Right lobe of liver (tissue), 6 donors: ENCODE measurements at regions not wholly inside any gene's neighbourhood (a gene's known extent, or its start where the extent isn't known, plus 50 kb on each side); places are given as distances from the start of the nearest gene placed in this dataset.

Experiments
- ATAC-seq, 4 donors: fragments of 200-7000 bp; cut with Tn5 transposase; one replicate each; pipeline ENCODE4 v1.9.1; 2020; ENCODE audit warnings: mild to moderate bottlenecking in 4 of 4, moderate library complexity in 4 of 4
- DNase-seq, 3 donors: peaks; one replicate each; pipeline ENCODE4 v3.0.0-alpha.2; 2020
- H3K27ac ChIP-seq, 3 donors: fragments of 200-600 bp; one replicate each; pipeline ENCODE4 v1.8.0; 2022
- H3K27me3 ChIP-seq, 2 donors: fragments of 200-600 bp; one replicate each; pipeline ENCODE4 v1.8.0; 2022
- H3K36me3 ChIP-seq, 4 donors: fragments of 200-600 bp; sonication (generic) in 1 of 4; one replicate each; pipeline versions ENCODE4 v1.5.1 to v1.8.0; 2017 to 2022; ENCODE audit warnings: control low read depth in 1 of 4
- H3K4me1 ChIP-seq, 4 donors: fragments of 200-600 bp; sonication (generic) in 1 of 4; one replicate each; pipeline versions ENCODE4 v1.5.1 to v1.8.0; 2017 to 2022; ENCODE audit warnings: control low read depth in 1 of 4
- H3K4me3 ChIP-seq, 3 donors: fragments of 200-600 bp; one replicate each; pipeline ENCODE4 v1.8.0; 2022
- H3K9me3 ChIP-seq, 4 donors: fragments of 200-600 bp; sonication (generic) in 1 of 4; one replicate each; pipeline versions ENCODE4 v1.5.1 to v1.8.0; 2017 to 2022; ENCODE audit warnings: control low read depth in 1 of 4
- POLR2A ChIP-seq: fragments of 450-650 bp; IDR thresholded peaks from one replicate; pipeline ENCODE4 v1.6.1; 2017; ENCODE audit warnings: antibody characterized with exemption, mild to moderate bottlenecking
- WGBS: methylation state at CpG from one replicate; pipeline ENCODE4 v1.1.6; 2018; ENCODE audit warnings: low coverage, low lambda C conversion rate; ENCODE audit not compliant: insufficient coverage; ENCODE audit errors: missing lambda C conversion rate; 5-methylcytosine and 5-hydroxymethylcytosine counted together
- intact Hi-C, 2 donors: fragments of 100-400 bp; cut with DNase I; formaldehyde crosslinking; loops; one replicate each; pipeline versions ENCODE4 v1.11.2 to v1.14.1; 2022
- TF ChIP-seq, protein P1 (sequence below), 4 donors: fragments of 200-600 bp in 3 of 4; fragments of 450-650 bp in 1 of 4; IDR thresholded peaks; one replicate each; pipeline versions ENCODE4 v1.5.1 to v1.8.0; 2016 to 2022; ENCODE audit warnings: antibody characterized with exemption in 4 of 4, mild to moderate bottlenecking in 2 of 4
- donor health status: DM: no; HTN: yes; CAD: no.
- donor health status: DM: no; HTN: no; CAD: no.
- donor health status: DM: no; HTN: no; CAD: no.
- donor health status: DM: no; HTN: yes; CAD: no.
- donor health status: DM: no; HTN: yes; CAD: no.

DNA sequence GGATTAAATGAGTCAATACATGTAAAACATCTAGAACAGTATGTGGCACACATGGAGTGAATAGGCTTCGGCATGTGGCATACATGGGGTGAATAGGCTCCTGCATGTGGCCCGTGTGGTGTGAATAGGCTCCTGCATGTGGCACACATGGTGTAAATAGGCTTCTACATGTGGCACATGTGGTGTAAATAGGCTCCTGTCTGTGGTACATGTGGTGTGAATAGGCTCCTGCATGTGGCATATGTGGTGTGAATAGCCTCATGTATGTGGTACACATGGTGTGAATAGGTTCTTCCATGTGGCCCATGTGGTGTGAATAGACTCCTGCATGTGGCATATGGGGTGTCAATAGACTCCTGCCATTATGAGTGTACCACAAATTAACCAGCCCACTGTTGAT lies 219.1 kb upstream of the KIRREL3 start:
- DNase-seq (no peak), ATAC-seq (no peak)
- intact Hi-C loops = no loop called here
- Histone ChIP-seq H3K36me3 (no peaks in the 10 kb centered on the region), H3K9me3 (no peaks in the 10 kb centered on the region), H3K27me3 (no peaks in the 10 kb centered on the region), H3K4me1 (no peaks in the 10 kb centered on the region), H3K27ac (no peak overlapping the region), H3K4me3 (no peak overlapping the region)
- 53% methylated on average over 2 of the region's 2 CpGs for WGBS
- TF ChIP-seq, protein P1, sequence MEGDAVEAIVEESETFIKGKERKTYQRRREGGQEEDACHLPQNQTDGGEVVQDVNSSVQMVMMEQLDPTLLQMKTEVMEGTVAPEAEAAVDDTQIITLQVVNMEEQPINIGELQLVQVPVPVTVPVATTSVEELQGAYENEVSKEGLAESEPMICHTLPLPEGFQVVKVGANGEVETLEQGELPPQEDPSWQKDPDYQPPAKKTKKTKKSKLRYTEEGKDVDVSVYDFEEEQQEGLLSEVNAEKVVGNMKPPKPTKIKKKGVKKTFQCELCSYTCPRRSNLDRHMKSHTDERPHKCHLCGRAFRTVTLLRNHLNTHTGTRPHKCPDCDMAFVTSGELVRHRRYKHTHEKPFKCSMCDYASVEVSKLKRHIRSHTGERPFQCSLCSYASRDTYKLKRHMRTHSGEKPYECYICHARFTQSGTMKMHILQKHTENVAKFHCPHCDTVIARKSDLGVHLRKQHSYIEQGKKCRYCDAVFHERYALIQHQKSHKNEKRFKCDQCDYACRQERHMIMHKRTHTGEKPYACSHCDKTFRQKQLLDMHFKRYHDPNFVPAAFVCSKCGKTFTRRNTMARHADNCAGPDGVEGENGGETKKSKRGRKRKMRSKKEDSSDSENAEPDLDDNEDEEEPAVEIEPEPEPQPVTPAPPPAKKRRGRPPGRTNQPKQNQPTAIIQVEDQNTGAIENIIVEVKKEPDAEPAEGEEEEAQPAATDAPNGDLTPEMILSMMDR (IDR thresholded peaks at IDR 0.05) = no peak
- no peak for TF ChIP-seq POLR2A

DNA sequence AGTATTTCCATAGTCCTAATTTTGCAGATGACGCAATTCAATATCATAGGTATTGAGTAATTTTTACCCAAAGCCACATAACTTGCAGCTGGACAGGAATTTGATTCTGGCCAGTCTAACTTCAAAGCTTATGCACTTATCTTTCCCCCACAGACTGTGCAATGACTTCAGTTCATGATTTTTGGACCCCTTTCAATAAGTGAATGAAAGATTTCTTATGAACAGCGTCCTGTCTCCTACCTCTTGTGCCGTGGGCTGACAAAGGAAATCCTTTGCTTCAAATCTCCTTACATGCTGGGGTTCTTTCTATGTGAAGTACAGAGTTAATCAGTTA lies 217.7 kb upstream of the KIRREL3 start:
- Histone ChIP-seq H3K27me3 (no peaks in the 10 kb centered on the region), H3K27ac (no peak overlapping the region), H3K9me3 (no peaks in the 10 kb centered on the region), H3K4me1 (no peaks in the 10 kb centered on the region), H3K36me3 (no peaks in the 10 kb centered on the region), H3K4me3 (no peak overlapping the region)
- DNase-seq (no peak), ATAC-seq (no peak)
- 61% methylated on average over 3 of the region's 3 CpGs for WGBS
- TF ChIP-seq, protein P1 (IDR thresholded peaks at IDR 0.05) = no peak
- TF ChIP-seq POLR2A = no peak
- intact Hi-C loops = no loop called here

DNA sequence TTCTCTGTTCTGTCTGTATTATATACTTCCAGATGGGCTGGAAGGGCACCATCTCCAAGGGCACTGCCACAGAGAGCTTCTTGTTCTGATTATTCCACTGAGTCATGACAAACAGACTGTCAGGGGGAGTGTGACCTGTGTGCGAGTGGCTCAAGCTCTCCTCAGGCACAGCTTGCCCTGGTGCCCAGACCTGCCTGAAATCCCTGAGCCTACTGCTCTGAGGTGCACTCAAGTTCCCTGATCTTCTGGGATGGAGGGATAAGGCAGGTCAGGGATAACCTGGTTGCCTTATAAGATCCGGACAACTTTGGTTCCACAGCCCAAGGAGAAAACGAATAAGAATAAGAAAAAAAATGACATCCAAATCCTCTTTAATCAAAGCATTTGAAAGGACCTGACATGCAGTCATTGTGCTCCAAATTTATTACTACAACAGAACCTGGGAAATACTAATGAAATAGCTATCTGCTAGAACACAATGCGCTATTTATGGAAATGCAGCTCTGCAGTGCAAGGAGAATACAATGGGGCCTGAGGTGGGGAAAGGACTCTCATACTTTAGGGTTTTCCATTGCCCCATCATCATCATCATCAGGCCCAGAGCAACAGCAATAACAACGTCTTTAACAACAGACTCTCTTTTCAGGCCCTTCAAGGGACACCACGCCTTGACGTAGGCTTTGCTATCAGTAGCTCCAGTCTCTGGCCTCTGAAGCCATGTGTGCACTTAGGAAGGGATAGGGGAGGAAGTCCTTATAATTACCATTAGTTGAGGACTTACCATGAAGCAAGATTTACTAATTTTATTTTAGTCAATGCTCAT lies 217.1 kb upstream of the KIRREL3 start:
- no peaks in the 10 kb centered on the region for H3K9me3 ChIP-seq
- no peak for ATAC-seq
- no peak overlapping the region for H3K27ac ChIP-seq
- WGBS = 84% methylated on average over 7 of the region's 7 CpGs
- no peaks in the 10 kb centered on the region for H3K27me3 ChIP-seq
- DNase-seq = no peak
- H3K4me1 ChIP-seq = no peaks in the 10 kb centered on the region
- no peak overlapping the region for H3K4me3 ChIP-seq
- TF ChIP-seq, protein P1 (IDR thresholded peaks at IDR 0.05) = no peak
- intact Hi-C loops = no loop called here
- H3K36me3 ChIP-seq = no peaks in the 10 kb centered on the region

DNA sequence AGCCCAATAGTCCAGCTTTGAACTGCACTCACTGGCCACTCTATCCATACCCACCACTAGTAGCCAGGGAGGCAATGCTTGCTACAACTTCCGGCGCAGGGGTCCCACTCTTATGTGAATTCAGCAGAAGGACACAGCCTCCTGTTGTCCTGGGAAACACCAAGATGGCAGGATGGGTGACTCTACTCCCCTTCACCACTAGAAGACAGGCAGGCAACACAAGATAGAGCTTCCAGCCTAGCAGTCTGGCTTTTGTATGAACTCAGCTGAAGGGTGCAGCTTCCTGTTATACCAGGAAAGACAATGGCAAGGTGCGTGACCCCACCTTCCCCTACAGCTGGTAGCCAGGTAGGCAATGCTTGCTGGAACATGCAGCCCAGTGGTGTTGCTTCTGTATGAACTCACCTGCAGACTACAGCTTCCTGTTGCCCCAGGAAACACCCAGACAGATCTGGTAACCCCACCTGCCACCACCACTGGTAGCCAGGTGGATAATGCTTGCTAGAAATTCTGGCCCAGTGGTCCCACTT lies 205.2 kb upstream of the KIRREL3 start:
- Histone ChIP-seq H3K27ac (no peak overlapping the region), H3K4me1 (no peaks in the 10 kb centered on the region), H3K36me3 (no peaks in the 10 kb centered on the region), H3K9me3 (no peaks in the 10 kb centered on the region), H3K4me3 (no peak overlapping the region), H3K27me3 (no peaks in the 10 kb centered on the region)
- TF ChIP-seq, protein P1 (IDR thresholded peaks at IDR 0.05) = no peak
- no peak for TF ChIP-seq POLR2A
- DNase-seq (no peak), ATAC-seq (no peak)
- intact Hi-C loops = no loop called here
- no CpG with 5 or more reads among the region's 3 CpGs for WGBS
